H9 (cell line): ENCODE measurements at regions not wholly inside any gene's neighbourhood (a gene's known extent, or its start where the extent isn't known, plus 50 kb on each side); places are given as distances from the start of the nearest gene placed in this dataset.

Experiments used
- DNase-seq: peaks from one replicate; pipeline ENCODE4 v3.0.0-alpha.2; 2017
- H2AFZ ChIP-seq: one replicate; pipeline ENCODE4 v1.6.1; 2013; ENCODE audit warnings: mild to moderate bottlenecking, low read length, control low read depth, moderate library complexity
- H2AK5ac ChIP-seq: 2 replicates; pipeline ENCODE4 v1.6.1; 2013; ENCODE audit warnings: low read length, control low read depth, mixed read lengths; ENCODE audit not compliant: insufficient read length
- H2BK120ac ChIP-seq: one replicate; pipeline ENCODE4 v1.6.1; 2013; ENCODE audit warnings: low read depth, mild to moderate bottlenecking, low read length, control low read depth, inconsistent platforms; ENCODE audit not compliant: poor library complexity, severe bottlenecking
- H2BK12ac ChIP-seq: 2 replicates; pipeline ENCODE4 v1.6.1; 2013; ENCODE audit warnings: low read length, control low read depth, mixed read lengths, low read depth; ENCODE audit not compliant: insufficient read length
- H2BK15ac ChIP-seq: 2 replicates; pipeline ENCODE4 v1.6.1; 2013; ENCODE audit warnings: low read depth, low read length, control low read depth
- H2BK20ac ChIP-seq: one replicate; pipeline ENCODE4 v1.6.1; 2013; ENCODE audit warnings: low read depth, mild to moderate bottlenecking, low read length, control low read depth, inconsistent platforms; ENCODE audit not compliant: poor library complexity, severe bottlenecking
- H2BK5ac ChIP-seq: 2 replicates; pipeline ENCODE4 v1.6.1; 2013; ENCODE audit warnings: low read length, control low read depth, mixed read lengths; ENCODE audit not compliant: insufficient read length
- H3K14ac ChIP-seq: 2 replicates; pipeline ENCODE4 v1.6.1; 2013; ENCODE audit warnings: low read length, control low read depth; ENCODE audit not compliant: insufficient read depth
- H3K18ac ChIP-seq: 2 replicates; pipeline ENCODE4 v1.6.1; 2013; ENCODE audit warnings: low read depth, mild to moderate bottlenecking, mixed read lengths, low read length, control low read depth; ENCODE audit not compliant: insufficient read length
- H3K23ac ChIP-seq: 2 replicates; pipeline ENCODE4 v1.6.1; 2013; ENCODE audit warnings: low read length, control low read depth, mixed read lengths, low read depth; ENCODE audit not compliant: insufficient read length
- H3K23me2 ChIP-seq: 2 replicates; pipeline ENCODE4 v1.6.1; 2013; ENCODE audit warnings: low read depth, mild to moderate bottlenecking, mixed read lengths, low read length, control low read depth; ENCODE audit not compliant: insufficient read length, poor library complexity, severe bottlenecking
- H3K27ac ChIP-seq: 2 replicates; pipeline ENCODE4 v1.5.1; 2013; ENCODE audit warnings: low read length, control low read depth, mixed read lengths, low read depth; ENCODE audit not compliant: insufficient read length
- H3K27me3 ChIP-seq: 2 replicates; pipeline ENCODE4 v1.6.1; 2013; ENCODE audit warnings: low read length, control low read depth, inconsistent platforms; ENCODE audit not compliant: insufficient read depth
- H3K4ac ChIP-seq: 2 replicates; pipeline ENCODE4 v1.6.1; 2013; ENCODE audit warnings: low read depth, mild to moderate bottlenecking, control low read depth, inconsistent platforms, low read length, moderate library complexity
- H3K4me1 ChIP-seq: 2 replicates; pipeline ENCODE4 v1.6.1; 2013; ENCODE audit warnings: low read length, control low read depth, inconsistent platforms; ENCODE audit not compliant: insufficient read depth
- H3K4me2 ChIP-seq: 2 replicates; pipeline ENCODE4 v1.6.1; 2013; ENCODE audit warnings: low read length, control low read depth, mixed read lengths; ENCODE audit not compliant: insufficient read length, insufficient read depth
- H3K56ac ChIP-seq: 2 replicates; pipeline ENCODE4 v1.6.1; 2013; ENCODE audit warnings: low read depth, mild to moderate bottlenecking, mixed read lengths, low read length, control low read depth; ENCODE audit not compliant: insufficient read length
- H3K79me1 ChIP-seq: 2 replicates; pipeline ENCODE4 v1.6.1; 2013; ENCODE audit warnings: low read depth, mild to moderate bottlenecking, moderate library complexity, low read length, control low read depth, inconsistent platforms; ENCODE audit not compliant: insufficient read depth, poor library complexity, severe bottlenecking
- H3K79me2 ChIP-seq: 2 replicates; pipeline ENCODE4 v1.6.1; 2013; ENCODE audit warnings: low read length, control low read depth, inconsistent platforms; ENCODE audit not compliant: insufficient read depth
- H3K9ac ChIP-seq: 2 replicates; pipeline ENCODE4 v1.6.1; 2013; ENCODE audit warnings: low read length, control low read depth, mixed read lengths; ENCODE audit not compliant: insufficient read length; ENCODE audit errors: extremely low read depth
- H3K9me3 ChIP-seq: one replicate; pipeline ENCODE4 v1.6.1; 2013; ENCODE audit warnings: low read depth, low read length, inconsistent platforms; ENCODE audit not compliant: control insufficient read depth
- H3T11ph ChIP-seq: one replicate; pipeline ENCODE4 v1.6.1; 2013; ENCODE audit warnings: mild to moderate bottlenecking, low read length, control low read depth, inconsistent platforms
- H4K20me1 ChIP-seq: one replicate; pipeline ENCODE4 v1.6.1; 2013; ENCODE audit not compliant: control insufficient read depth, insufficient read length, insufficient read depth
- H4K5ac ChIP-seq: 2 replicates; pipeline ENCODE4 v1.6.1; 2013; ENCODE audit warnings: low read depth, mild to moderate bottlenecking, mixed read lengths, low read length, control low read depth; ENCODE audit not compliant: insufficient read length
- H4K8ac ChIP-seq: replicated peaks from 2 replicates; pipeline ENCODE4 v1.6.1; 2013; ENCODE audit warnings: low read length, control low read depth, mixed read lengths, low read depth; ENCODE audit not compliant: insufficient read length
- H4K91ac ChIP-seq: 2 replicates; pipeline ENCODE4 v1.6.1; 2013; ENCODE audit warnings: low read depth, mild to moderate bottlenecking, moderate library complexity, mixed read lengths, low read length, control low read depth; ENCODE audit not compliant: insufficient read length
- H3K27ac Mint-ChIP-seq, 3 experiments: 2 replicates in 2 of 3; 3 replicates in 1 of 3; pipeline ENCODE4 v1.8.0; 2020 to 2021; ENCODE audit warnings: mixed read lengths in 3 of 3, mild to moderate bottlenecking in 1 of 3, moderate library complexity in 1 of 3
- H3K27me3 Mint-ChIP-seq: 2 replicates; pipeline ENCODE4 v1.8.0; 2021; ENCODE audit warnings: low read depth, mild to moderate bottlenecking, moderate library complexity, mixed read lengths
- H3K36me3 Mint-ChIP-seq, 3 experiments: 2 replicates in 2 of 3; 3 replicates in 1 of 3; pipeline ENCODE4 v1.8.0; 2020 to 2021; ENCODE audit warnings: low read depth in 3 of 3, mixed read lengths in 3 of 3; ENCODE audit not compliant: insufficient read depth in 1 of 3
- H3K4me1 Mint-ChIP-seq, 2 experiments: 2 replicates each; pipeline ENCODE4 v1.8.0; 2020; ENCODE audit warnings: mixed read lengths in 2 of 2
- H3K4me3 Mint-ChIP-seq, 2 experiments: 2 replicates in 1 of 2; 3 replicates in 1 of 2; pipeline ENCODE4 v1.8.0; 2020 to 2021; ENCODE audit warnings: mild to moderate bottlenecking in 2 of 2, mixed read lengths in 2 of 2, moderate library complexity in 1 of 2
- H3K9me3 Mint-ChIP-seq, 2 experiments: 2 replicates in 1 of 2; 3 replicates in 1 of 2; pipeline ENCODE4 v1.8.0; 2020; ENCODE audit warnings: mild to moderate bottlenecking in 2 of 2, mixed read lengths in 2 of 2, moderate library complexity in 1 of 2
- TF ChIP-seq, protein P1 (sequence below): fragments of 200-600 bp; sonication (generic); conservative IDR thresholded peaks from 3 replicates; pipeline ENCODE4 v1.8.0; 2021; ENCODE audit warnings: antibody characterized with exemption, mild to moderate bottlenecking

DNA sequence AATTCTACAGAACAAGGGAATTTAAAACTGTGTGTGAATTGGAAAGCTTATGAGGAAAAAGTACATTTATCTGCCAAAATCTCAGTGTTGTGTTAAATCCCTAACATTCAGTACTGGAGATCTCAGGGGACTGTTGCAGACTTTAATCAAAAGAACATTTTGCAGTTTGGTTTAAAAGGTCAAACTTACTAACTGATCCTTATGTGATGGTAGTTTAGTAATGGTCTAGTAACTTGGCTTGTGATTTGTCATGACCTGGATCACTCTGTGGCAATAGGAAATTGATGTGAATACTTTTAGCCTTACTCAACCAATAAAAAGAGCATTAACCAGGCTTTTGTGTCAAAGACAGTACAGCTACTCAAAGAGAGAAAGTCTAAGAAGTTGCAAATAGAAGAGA lies 862.1 kb upstream of the MIR17HG start:
- Histone ChIP-seq H4K8ac (no peak overlapping the region), H3K79me1 (no peaks in the 10 kb centered on the region), H3K27ac (no peak overlapping the region), H4K20me1 (no peaks in the 10 kb centered on the region), H3T11ph (no peak overlapping the region), H2AK5ac (no peak overlapping the region), H4K5ac (no peak overlapping the region), H3K9ac (no peak overlapping the region), H2BK20ac (no peak overlapping the region), H3K23me2 (no peaks in the 10 kb centered on the region), H3K23ac (no peak overlapping the region), H3K27me3 (no peaks in the 10 kb centered on the region), H2BK120ac (no peak overlapping the region), H2BK5ac (no peak overlapping the region), H3K79me2 (no peaks in the 10 kb centered on the region), H4K91ac (no peak overlapping the region), H3K4ac (no peak overlapping the region), H2BK12ac (no peak overlapping the region), H3K4me1 (no peaks in the 10 kb centered on the region), H3K9me3 (no peaks in the 10 kb centered on the region), H3K14ac (no peak overlapping the region), H3K18ac (no peak overlapping the region), H2AFZ (no peak overlapping the region), H2BK15ac (no peak overlapping the region), H3K56ac (no peak overlapping the region), H3K4me2 (no peak overlapping the region)
- H3K9me3 Mint-ChIP-seq = peaks cover 0 to 8% of the 10 kb centered on the region in 2 experiments; a peak in 2 of 5 replicates
- no peaks in the 10 kb centered on the region for H3K4me1 Mint-ChIP-seq
- H3K27me3 Mint-ChIP-seq = no peaks in the 10 kb centered on the region
- DNase-seq = no peak
- no peaks in the 10 kb centered on the region; a peak in 2 of 7 replicates for H3K36me3 Mint-ChIP-seq
- TF ChIP-seq, protein P1, sequence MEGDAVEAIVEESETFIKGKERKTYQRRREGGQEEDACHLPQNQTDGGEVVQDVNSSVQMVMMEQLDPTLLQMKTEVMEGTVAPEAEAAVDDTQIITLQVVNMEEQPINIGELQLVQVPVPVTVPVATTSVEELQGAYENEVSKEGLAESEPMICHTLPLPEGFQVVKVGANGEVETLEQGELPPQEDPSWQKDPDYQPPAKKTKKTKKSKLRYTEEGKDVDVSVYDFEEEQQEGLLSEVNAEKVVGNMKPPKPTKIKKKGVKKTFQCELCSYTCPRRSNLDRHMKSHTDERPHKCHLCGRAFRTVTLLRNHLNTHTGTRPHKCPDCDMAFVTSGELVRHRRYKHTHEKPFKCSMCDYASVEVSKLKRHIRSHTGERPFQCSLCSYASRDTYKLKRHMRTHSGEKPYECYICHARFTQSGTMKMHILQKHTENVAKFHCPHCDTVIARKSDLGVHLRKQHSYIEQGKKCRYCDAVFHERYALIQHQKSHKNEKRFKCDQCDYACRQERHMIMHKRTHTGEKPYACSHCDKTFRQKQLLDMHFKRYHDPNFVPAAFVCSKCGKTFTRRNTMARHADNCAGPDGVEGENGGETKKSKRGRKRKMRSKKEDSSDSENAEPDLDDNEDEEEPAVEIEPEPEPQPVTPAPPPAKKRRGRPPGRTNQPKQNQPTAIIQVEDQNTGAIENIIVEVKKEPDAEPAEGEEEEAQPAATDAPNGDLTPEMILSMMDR = no peak
- no peak overlapping the region for H3K4me3 Mint-ChIP-seq
- no peak overlapping the region for H3K27ac Mint-ChIP-seq
